GM04504 (cell line): ENCODE measurements at regions not wholly inside any gene's neighbourhood (a gene's known extent, or its start where the extent isn't known, plus 50 kb on each side); places are given as distances from the start of the nearest gene placed in this dataset.

ENCODE experiments used
- DNase-seq: peaks from one replicate; pipeline ENCODE4 v3.0.0-alpha.2; 2012; ENCODE audit warnings: low read depth

DNA sequence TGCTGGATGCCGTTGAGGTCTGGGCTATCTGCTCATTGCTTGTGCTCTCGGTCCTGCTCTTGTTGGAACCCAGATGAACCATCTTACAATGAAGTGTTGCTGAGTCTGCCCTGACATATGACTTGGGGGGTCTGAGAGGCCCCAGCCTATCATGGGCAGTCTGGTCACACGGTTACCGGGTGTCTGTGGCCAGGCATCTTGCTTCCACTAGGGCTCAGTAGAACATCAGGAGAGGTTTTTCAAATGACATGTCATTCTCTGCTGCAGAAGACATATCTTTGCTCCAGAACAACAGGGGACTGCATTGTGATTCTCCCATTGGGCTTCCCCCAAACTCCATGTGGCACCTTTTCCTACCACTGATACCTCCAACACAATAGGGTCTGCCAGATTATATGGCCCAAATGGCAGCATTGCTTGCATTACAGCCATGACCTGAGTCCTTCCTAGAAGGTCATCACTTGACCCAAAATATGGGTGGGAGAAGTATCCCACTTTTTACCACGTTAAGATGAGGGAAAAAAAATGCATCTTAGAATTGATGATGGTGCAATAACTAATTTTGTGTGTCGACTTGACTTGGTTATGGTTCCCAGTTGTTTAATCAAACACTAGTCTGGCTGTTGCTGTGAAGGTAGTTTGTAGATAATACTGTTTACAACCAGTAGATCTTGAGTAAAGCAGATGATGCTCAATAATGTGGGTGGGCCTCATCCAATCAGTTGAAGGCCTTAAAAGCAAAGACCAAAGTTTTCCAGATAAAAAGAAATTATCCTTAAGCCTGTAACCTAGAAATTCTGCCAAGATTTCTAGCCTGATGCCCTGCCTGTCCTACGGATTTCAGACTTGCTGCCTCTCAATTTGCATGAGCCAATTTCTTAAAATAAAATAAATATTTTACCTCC, 241.0 kb downstream of the QKI start:
- no peak for DNase-seq

DNA sequence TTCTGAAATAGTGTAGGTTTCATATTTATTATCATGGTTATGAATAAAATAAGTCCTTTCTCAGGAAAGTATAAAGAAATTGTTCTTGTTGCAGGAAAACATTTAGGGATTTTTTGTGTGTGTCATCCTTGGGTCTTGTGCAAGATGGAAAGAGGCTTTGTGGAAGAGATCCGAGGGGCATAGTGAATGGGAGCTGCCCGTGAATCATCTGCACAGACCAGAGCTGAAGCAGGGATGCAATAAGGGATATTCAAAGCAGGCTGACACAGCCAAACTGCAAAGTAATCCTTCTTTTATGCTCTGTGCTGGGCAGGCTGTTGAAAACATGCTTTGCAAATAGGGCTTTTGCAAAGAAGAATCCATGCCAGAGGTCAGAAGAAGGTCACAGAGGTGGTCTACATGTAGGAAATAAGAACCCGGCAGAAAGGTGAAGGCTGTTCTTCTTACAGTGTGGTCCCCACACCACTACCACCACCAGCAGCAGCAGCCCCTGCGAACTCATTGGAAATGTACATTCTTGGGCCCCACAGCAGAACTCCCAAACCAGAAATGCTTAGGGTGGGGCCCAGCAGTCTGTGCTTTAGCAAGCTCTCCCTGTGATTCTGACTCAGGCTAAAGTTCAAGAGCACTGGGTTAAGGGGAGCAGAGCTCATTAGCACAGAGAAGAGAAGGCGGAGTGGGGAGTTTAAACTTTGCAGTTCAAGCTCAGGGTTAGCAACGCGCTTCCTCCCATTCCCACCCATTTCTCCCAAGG, 237.6 kb downstream of the QKI start:
- DNase-seq: no peak

DNA sequence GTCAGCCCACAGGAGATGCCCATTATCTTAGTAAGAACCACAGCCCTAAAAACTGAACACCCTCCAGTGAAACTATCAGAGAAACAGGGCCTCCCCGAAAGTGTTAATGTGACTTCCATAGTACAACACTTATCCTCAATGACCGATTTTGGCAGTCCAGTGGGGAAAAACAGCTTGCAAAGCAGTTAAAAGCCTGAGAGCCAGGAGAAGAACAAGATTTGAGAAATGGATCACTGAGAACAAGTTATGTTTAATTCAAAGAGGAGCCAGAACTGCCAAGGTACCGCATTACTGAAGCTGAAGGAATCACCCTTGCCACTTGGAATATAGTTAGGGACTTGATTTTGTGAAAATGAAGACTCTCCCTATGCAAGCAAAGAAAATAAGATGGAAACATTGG, 236.9 kb downstream of the QKI start:
- DNase-seq: no peak

DNA sequence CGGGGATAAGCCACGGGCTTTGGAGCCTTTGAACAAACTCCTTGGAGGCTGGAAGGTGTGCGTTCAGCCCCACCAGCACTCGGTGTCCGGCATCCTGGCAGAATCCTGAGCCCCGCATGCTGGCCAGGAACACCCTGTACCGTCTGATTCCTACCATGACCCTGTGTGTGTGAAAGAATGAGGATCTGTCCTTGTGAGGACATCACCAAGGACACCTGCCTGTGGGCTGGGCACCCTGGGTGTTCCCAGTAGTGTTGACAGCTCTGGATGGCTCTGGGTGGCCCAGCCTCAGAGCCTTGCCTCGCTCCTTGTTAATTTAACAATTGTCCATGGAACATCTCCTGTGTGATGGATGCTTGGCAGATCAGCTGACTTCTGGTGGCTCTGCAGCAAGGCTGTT, 234.3 kb downstream of the QKI start:
- DNase-seq: no peak

DNA sequence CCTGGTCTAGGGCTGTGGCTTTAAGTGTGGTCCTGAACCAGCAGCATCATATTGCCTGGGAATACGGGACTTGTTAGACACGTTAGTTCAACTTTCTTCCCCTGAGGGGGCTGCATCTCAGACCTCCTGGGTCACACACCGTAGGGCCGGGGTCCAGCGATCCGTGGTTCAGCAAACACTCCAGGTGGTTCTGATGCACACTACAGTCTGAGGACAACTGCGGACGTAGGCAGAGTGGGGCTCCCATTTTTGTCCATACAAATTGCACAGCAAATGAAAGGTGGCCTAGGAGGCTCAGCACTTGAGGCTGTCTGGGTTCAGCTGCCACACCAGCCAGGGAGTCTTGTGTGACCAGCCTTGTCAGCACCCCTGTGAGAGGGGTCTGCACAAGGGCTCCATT, 233.1 kb downstream of the QKI start:
- no peak for DNase-seq

DNA sequence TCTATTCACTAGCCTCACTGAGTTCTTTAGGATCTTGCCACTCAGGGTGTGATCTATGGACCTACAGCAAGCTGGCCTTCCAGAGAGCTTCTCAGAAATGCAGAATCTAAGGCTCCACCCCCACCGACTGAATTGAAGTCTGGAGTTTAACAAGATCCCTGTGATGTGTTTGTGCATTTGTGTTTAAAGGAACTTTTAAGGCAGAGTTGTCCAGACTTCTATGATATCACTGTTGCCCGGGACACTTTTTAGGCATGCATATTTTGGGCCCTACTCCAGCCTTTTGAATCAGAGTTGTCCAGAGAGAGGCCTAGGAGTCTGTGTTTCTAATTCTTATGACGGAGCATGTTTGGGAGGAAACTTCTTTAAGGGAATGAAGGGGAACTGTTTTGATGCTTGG, 232.3 kb downstream of the QKI start:
- DNase-seq: no peak

DNA sequence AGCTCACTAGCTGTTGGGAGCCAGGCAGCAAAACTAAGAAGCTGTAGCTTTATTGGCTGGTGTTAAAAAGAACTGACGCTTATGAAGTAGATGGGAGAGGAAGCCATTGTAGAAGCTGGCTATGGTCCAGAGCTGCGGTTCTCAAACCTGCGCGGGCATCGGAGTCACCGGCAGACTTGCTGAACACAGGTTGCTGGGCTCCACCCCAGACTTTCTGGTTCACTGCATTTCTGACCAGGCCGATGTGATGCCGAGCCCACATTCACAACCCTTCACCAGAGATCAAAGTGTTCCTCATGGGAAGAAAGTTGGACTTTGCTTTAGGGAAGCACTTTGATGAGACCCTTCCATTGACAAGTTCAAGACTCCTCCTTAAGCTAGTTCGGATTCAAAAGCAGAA, 231.6 kb downstream of the QKI start:
- no peak for DNase-seq

DNA sequence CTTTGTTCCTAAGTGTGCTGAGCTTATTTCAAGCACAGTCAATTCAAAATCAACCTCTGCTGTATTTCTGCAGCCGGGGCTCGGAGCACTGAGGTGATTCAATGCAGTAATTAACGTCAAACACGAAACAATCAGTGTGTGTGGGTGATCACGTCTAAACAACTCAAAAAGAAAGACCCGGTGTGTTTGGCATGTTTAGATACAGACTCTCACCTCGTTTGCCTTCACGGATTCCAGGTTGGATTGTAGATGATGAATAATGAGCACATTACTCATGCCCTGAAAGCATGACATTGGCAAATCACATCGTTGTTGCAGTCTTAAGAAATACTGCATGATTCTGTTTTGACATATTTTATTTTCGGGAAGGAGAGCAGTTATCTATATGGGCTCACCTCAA, 231.0 kb downstream of the QKI start:
- DNase-seq: no peak

DNA sequence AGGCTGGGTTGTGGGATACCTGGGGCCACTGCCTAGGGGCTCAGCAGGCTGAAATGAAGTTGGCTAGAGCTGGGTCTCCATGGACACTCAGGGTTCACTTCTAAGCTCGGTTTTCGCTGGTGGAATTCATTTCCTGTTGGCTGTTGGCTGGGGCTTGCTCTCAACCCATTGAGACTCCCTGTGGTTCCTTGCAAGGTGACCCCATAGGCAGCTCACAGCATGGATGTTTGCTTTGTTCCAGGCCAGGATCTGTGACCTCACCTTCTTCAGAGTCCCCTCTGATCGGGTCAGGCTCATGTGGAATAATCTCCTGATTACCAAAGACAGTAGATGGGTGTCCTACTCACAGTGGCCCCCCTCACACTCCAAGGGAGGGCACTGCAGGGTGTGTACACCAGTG, 229.3 kb downstream of the QKI start:
- no peak for DNase-seq

DNA sequence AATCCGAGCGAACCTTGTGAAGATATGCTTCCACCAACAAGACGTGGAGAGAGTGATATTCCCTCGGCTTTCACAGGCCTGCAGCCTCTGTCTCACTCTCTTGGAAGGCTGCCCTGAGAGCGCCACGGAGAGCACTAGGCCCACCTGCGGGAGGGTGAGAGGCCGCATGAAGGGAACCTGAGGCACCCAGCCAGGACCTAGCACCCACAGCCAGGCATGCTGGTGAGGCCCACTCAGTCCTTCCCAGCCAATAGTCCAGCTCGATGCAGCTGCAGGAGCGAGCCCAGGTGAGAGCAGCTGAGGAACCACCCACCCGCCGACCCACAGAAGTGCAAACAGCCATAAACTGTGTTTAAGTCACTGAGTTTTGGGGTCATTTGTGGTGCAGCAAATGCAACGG, 227.2 kb downstream of the QKI start:
- DNase-seq: no peak

DNA sequence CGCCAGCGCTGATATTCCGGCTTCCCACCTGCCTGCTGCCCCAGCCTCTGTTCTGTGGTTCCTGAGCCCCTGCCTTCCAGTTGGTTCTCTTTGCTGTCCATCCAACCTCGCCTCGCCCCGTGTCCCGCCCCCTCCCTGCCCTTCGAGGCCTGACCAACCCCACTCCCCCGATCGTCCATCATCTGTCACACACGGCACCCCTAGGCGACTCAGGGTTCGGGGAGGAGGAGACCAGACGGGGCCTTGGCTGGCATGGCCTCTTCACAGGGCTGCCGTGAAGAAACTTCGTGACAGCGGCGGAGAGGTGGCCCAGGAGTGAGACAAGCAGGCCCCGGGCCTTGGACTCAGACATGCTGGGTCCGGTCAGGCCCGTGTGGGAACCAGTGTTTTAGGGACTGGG, 226.1 kb downstream of the QKI start:
- no peak for DNase-seq

DNA sequence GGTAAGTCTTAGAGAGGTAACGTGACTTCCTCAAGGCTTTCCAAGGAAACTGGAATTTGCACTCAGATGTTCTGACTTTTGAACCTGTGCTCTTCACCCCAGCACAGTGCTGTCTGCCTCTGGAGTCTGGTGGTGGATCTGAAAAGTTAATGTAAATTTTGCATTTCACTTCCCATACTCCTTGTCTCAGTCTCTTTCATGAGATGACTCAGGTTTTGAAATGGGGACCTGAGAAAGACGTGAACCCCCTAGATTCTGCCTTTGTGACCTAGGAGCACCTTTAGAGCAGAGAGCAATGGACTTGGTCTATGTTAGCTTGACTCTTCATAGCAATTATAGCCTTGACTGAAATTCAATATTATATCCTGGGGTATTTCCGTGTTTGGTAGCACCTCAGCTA, 223.0 kb downstream of the QKI start:
- no peak for DNase-seq

DNA sequence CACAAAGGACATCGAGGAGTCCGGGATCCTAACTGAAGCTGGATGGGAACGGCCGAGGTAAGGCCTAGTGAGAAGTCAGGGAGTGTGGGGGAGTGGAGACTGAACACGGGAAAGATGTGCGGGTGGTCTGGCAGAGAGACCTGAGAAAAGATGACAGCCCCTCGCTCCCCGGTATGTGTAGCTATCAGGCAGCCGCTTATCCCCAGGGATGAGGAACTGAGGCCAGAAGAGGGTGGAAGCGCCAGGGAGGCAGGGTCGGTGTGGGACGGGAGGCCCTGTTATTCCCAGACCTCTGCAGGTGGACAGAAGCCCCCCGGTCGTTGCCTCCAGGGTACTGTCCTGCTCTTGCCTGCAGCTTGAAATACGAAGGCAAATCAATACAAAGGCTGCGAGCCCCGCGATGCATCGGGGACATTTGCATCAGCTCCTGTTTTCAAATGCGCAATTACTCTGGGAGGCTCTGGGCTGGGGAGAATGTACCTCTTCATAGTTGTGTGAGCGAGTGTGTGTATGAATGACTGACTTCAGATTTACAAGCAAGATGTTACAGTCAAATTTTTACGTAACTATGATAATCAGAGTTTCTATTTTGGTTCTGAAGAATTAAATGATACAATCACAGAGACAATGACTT, 221.3 kb downstream of the QKI start:
- DNase-seq: no peak

DNA sequence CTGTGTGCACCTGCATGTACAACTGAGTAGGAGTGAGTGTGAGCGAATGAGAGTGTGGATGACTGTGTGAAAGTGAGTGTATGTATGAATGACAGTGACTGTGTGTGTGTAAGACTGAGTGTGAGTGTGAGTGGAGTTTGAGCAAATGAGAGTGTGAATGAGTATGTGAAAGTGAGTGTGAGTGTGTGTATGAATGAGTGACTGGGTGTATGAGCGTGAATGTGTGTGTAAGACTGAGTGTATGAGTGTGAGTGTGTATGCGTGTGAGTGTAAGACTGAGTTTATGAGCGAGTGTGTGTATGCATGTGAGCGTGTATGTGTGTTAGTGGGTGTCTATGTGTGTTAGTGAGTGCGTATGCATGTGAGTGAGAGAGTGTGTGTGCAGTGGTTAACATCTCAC, 220.8 kb downstream of the QKI start:
- no peak for DNase-seq

DNA sequence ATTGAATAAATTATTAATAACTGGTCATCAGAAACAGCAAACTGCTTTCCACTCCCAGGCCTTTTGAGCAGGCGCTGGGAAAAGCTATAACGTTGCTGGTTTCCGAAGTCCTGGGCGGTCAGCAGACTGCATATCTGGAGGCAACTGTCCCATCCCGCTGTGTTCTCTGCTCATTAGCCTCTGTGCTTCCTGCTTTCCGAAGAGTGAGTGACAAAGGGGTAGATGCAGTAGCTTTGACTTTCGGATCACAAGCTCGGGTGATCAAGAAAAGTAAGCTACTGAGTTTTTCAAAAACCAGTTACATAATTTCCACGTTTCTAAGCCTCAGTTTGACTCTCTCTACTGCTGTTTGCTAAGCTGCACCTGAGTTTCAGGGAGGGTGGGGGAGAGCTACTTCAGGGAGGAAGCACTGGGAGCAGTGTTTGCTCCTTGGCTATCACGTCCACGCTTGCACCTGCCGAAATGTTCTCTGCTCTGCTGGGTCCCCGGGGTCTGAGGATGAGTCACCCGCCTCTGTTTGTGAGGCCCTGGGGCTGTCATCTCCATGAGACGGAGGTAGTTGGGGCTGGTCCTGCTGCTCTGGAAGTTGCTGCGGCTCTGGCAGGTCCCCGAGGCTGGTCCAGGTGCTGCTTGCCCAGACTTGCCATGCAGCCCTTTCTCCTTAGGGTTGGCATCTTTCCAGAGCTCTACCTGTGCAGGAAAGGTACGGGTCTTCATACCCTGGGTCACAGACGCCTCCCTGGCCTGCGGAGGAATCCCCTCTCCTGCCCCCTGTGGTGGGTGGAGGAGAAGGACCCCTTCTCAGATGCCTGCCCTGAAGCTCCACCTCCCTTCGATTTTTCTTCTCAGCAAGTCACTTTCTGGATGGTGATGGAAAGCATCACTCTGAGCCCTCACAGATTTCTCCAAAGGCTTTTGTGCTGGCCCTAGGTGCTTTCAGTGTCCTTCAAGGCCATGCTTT, 220.0 kb downstream of the QKI start:
- DNase-seq: no peak

DNA sequence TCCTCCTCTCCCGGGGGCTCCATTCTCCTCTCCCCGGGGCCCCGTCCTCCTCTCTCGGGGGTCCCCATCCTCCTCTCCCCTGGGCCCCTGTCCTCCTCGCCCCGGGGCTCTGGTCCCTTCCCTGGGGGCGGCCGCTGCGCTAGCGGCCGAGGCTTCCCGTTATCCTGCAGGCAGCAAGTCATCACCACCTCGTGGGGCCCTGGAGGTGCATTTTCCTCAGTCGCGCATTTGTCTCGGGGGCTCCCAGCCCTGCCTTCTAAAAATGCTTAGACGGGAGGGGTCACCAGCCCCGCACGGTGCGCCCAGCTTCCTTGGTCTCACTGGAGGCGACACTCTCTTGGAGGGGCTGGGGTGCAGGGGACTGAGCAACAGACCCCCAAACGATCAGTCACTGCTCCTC, 216.5 kb downstream of the QKI start:
- no peak for DNase-seq

DNA sequence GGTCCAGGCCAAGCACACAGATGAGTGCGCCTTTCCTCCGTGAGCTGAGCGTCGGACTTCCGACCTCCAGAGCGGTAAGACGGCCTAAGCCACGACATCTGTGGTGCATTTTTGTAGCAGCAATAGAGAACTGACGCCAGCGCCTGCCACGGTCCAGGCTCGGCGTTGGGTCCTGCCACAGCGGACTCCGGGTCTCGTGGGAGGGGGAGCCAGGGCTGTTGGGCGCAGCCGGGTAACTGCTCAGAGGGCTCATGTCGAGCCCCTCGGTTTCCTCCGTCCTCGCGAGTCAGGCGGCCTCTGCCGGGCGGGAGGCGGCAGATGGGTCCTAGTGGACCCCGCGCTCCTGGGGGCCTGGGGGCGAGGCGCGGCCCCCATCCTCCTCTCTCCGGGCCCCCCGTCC, 216.1 kb downstream of the QKI start:
- DNase-seq: no peak

DNA sequence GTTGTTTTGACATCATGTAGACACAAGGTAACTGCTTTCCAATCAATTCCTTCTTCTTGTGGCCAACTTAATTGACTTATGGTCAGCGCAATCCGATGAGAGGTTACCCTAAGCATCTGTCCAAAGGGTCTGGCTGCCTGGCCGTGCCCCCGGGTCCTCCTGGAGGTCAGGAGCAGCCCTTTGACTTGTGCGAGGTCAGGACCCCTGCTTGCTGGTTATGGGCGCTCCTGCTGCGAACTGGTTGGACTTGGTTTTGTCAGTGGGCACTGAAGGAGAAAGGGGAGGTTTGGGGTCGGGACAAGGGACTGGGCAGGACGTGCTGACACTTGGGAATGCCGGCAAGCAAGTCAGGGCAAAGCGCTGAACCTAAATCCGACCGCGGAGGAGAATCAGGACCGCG, 215.6 kb downstream of the QKI start:
- no peak for DNase-seq
